GM04503 (cell line): ENCODE measurements at regions not wholly inside any gene's neighbourhood (a gene's known extent, or its start where the extent isn't known, plus 50 kb on each side); places are given as distances from the start of the nearest gene placed in this dataset.
A peak's percentile ranks its signal among the peaks of the same experiment; 100 is the strongest.
"Not testable (repeated sequence)": the region's sequence is repeated elsewhere in the genome, so short reads cannot be mapped to it uniquely, and the experiment has no call there.

Experiments
- DNase-seq: peaks from one replicate; pipeline ENCODE4 v3.0.0-alpha.2; 2012; ENCODE audit warnings: low read depth

DNA sequence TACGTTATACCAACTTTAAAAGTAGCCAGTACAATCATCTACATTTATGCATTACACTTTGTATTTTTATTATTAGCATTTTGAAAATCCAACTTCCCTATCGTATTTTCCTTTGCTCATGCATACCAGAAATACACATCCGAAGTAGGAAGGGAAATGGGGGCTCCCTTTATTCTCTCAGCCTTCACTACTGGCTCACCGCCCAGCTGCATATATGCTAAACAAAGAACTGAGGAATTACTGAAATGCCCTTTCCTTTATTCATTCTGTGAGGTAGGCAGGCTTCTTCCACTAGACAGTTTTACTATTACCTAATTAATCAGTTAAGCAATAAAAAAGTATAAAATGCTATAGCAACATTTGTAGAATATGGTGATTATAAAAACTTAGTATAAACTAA is 291.6 kb downstream of the KLF12 start:
- DNase-seq = no peak

- DNase-seq = no peak
Measured at GRCh38 chr13:73842184-73842583, 292.0 kb downstream of the KLF12 start.

- DNase-seq = no peak
Measured at GRCh38 chr13:73837147-73837546, 297.1 kb downstream of the KLF12 start.

DNA sequence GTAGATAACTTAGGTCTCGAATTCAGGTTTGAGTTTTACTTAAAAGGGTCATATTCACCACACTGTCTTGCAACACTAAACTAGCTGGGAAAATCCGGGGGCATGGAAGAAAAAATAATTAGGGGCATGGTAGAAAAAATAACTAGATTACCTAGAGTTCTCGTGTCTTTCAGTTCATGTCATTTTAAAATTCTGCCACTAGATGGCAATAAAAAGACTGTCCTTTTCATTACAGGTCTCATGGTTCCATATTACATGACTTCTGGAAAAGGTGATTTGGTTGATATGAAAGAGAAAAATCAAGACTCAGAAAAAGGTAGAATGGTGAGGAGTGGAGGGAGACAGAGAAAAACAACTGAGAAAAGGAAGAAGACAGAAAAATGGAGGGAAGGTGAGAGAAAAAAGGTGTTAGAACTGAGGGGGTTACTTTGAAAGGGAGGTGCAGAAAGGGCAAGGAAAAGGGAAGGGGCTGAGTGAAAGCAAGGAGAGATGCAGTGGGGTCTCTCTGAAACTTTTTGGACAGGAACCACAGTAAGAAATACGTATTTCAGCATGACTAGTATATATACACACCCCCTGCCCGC is 299.0 kb downstream of the KLF12 start:
- peak; percentile 8 for DNase-seq

DNA sequence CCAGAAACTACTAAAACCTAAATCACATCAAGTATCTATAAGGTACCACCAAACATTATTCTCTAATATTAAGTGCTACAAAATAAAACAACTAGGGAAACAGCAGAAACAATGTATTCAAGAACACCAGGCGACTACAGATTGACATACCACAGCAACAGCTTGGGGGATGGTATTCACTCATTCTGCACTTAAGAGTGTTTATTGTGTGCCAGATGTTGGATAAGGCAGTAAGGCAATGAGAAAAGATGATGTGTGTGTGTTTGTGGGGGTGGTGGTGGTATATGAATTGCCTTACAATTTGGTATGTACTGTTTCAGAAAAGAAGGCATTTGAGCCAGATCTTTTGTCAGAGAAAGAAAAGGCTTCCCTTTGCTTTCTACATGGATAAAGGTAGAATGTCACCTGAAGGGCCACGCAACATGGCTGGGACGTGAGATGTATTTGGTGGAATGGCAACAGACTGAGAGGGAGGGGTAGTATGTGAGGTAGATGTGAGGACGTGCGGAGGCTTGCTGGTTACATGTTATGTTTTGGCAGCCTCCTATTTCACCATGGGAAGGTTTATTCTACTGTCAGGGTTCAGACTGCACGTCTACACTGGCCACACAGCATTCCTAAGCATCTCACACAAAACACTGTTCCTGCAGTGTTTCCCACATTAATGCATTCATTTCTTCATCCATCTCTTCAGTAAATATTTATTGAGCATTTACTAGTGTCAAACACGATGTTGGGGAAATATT is 300.7 kb downstream of the KLF12 start:
- DNase-seq = no peak

GRCh38 chr13:73832825-73833224 is 301.4 kb downstream of the KLF12 start:
- no peak for DNase-seq

- DNase-seq = no peak
Measured at GRCh38 chr13:73832128-73832588, 302.0 kb downstream of the KLF12 start.

DNA sequence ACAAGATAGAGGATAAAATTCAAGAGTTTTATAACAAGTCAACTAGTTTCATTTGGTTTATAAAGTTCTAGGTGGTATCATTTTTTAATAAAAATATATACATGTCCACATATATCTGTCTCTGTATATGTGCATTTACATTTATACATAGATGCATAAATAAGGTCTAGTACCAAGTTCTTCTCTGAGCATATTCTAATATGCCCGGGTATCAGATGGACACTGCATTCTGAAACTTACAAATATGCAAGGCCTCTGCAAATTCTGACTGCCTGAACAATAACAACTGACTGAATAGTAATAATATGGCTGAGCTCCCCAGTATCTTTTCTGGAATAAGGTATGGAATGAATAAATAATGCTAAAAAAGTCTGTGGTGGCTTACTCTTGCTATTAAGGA is 304.8 kb downstream of the KLF12 start:
- no peak for DNase-seq

DNA sequence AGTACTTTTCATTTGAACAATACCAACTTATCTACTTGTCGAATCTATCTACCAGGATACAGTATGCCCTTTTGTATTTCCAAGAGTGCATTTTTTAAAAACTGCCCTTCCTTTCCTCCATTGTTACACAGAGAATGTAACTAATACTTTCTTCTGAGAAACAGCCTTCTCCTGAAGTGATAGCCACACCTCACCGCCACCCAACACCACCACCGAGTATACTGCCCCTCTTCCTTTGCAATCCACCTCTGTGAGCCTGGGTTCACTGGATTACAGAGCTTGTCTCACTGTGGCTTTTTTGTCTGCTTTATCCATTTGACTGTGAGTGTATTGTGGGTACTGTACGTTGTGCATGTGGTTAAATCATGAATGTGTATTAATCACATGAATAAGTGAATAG is 305.4 kb downstream of the KLF12 start:
- no peak for DNase-seq

DNA sequence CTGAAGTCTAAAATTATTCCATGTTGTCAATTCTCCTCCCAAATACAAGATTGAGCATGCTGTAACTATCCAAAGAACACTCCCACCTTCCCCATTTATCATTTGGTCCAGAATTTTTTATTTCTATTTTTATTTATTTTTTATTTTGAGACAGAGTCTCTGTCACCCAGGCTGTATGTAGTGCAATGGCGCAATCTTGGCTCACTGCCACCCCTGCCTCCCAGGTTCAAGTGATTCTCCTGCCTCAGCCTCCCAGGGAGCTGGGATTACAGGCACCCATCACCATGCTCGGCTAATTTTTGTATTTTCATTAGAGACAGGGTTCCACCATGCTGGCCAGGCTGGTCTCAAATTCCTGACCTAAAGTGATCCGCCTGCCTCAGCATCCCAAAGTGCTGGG is 306.8 kb downstream of the KLF12 start:
- no peak for DNase-seq

- no peak for DNase-seq
Measured at GRCh38 chr13:73825143-73825542, 309.1 kb downstream of the KLF12 start.

DNA sequence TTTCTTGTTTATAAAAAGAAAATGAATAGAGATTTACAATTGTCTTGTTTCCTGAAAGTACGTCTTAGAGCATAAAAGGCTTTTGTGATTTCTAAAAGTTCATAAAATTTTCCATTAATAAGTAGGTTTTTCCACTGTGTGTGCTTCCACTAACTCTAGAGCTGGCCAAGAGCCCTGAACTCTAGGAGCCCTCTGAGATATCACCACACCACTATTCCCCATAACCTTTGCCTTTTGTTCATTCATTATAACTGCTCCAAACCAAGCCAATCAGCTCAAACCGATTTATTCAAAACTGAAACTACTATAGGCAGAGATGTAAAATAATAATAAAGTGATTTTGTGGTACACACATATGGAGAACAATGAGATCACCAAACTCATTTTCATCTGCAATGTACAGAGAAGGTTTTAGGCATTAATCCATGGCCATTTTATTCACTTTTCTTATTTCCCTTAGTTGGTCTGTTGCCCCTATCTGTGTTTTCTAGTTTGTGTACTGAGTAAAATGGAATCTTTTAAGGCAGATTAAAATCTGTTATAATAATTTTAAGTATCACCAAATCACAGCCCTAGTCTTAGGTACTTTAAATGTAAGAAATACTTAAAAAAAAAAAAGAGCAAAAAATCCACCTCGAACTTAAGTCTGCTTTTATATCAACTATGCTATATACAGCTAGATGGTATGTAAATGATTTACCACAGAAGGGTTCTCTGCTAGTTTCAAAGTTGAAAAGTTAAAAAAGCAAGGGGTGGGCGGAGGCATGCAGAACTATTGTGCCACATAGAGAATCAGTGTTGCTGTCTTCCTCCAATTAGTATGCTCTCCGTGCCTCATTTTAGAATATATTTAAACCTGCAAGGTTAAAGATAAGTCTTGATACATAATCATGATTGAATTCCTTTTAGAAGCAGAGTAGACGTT is 311.3 kb downstream of the KLF12 start:
- no peak for DNase-seq

DNA sequence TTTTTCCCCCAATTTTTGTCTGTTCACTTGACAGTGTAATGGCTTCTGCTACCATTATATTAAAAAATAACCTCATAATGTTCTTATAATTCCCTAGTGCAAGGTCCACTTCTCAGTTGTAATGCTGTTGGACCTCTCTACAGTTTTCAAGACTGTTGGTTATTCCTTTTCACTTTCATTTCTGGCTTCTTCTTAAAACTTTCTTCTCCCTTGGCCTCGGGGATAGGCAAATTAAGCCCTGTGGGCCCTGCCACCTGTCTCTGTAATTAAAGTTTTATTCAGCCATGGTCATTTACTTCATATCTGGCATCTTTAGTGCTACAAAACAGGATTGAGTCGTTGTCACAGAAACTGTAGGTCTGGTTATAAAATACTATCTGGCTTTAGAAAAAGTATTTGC is 313.5 kb downstream of the KLF12 start:
- no peak for DNase-seq

DNA sequence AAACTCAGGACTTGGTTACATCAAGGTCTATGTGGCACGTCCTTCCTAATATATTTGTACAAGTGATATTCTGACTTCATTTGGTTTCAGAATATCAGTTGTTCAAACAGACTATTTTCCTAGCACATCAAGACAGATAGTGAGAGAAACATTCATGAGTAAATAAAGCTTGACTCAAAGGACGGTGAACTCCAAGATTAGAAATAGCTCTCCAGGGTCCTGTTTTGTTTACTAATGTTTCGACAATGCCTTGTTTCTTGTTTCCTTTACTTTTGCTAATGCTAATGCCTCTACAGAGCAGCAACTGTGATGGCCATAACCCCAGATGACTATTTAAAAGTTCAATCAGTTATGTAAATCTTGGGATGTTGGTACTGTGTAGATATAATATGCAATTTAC is 313.9 kb downstream of the KLF12 start:
- DNase-seq = no peak

- no peak for DNase-seq
Measured at GRCh38 chr13:73819711-73820110, 314.5 kb downstream of the KLF12 start.

- no peak for DNase-seq
Measured at GRCh38 chr13:73816702-73817101, 317.5 kb downstream of the KLF12 start.

- no peak for DNase-seq
Measured at GRCh38 chr13:73815796-73816195, 318.4 kb downstream of the KLF12 start.

- no peak for DNase-seq
Measured at GRCh38 chr13:73810647-73811046, 323.6 kb downstream of the KLF12 start.

GRCh38 chr13:73809561-73809960 is 324.6 kb downstream of the KLF12 start:
- DNase-seq = peak; percentile 27

DNA sequence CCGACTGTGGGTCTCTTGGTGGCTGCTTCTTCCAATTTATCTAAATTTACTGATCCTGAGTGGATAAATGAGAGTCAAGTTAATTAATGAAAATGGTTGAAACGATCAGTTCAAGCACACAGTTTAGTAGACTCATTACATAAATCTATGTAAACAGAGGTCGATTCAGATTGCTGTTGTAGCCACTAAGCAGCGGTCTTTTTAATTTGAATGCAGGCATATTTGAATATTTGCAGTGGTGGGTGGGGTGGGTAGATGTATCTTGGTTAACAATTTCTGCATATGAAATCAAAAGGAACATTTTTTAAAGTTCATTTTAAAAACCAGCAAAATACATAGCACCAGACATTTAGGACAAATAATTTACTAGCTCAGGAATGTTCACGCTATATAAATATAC is 325.9 kb downstream of the KLF12 start:
- DNase-seq = no peak

DNA sequence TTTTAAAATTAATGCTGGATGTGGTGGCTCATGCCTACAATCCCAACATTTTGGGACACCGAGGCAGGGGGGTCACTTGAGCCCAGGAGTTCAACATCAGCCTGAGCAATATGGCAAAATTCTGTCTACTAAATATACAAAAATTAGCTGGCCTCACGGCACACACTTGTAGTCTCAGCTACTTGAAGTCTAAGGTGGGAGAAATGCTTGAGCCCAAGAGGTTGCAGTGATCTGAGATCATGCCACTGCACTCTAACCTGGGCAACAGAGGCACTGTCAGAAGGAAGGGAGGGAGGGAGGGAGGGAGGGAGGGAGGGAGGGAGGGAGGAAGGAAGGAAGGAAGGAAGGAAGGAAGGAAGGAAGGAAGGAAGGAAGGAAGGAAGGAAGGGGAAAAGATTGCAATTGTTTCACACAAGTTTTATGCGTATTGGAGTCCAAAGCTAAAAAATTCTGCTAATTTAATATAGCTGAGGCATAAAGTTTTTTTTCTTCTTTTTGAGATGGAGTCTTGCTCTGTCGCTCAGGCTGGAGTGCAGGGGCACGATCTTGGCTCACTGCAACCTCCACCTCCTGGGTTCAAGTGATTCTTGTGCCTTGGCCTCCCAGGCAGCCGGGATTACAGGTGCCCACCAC is 328.8 kb downstream of the KLF12 start:
- not testable (repeated sequence) for DNase-seq

- peak; percentile 31 for DNase-seq
Measured at GRCh38 chr13:73803997-73804396, 330.2 kb downstream of the KLF12 start.
